IMR-90 (cell line): ENCODE measurements at regions not wholly inside any gene's neighbourhood (a gene's known extent, or its start where the extent isn't known, plus 50 kb on each side); places are given as distances from the start of the nearest gene placed in this dataset.

Experiments
- ATAC-seq: fragments of 200-7000 bp; cut with Tn5 transposase; 2 replicates; pipeline ENCODE4 v1.9.1; 2020; ENCODE audit warnings: low read depth, mild to moderate bottlenecking, moderate library complexity
- BruUV-seq: library from RNA; stranded (reverse); fragments of 400-500 nt; replicated peaks from 2 replicates; lab custom pipeline; 2021; lab: Mats Ljungman, UMichigan
- CTCF ChIA-PET: fragments of 300-600 bp; formaldehyde crosslinking; extraction: SDS; loops from one replicate; lab custom pipeline; 2021; ENCODE audit warnings: antibody characterized with exemption; lab: Yijun Ruan, JAX
- POLR2A ChIA-PET: fragments of 300-600 bp; sonication (Branson Sonifier 250); formaldehyde crosslinking; loops from one replicate; lab custom pipeline; 2022; ENCODE audit warnings: antibody characterized with exemption; ENCODE audit not compliant: unreplicated experiment; lab: Charles Lee
- DNase-seq: peaks from one replicate; pipeline ENCODE4 v3.0.0; 2013
- H2AFZ ChIP-seq: replicated peaks from 2 replicates; pipeline ENCODE3; 2013; ENCODE audit warnings: low read length, mild to moderate bottlenecking; ENCODE audit not compliant: poor library complexity
- H2AK5ac ChIP-seq: 2 replicates; pipeline ENCODE4 v1.6.1; 2013; ENCODE audit warnings: low read depth, low read length, inconsistent platforms
- H2AK9ac ChIP-seq: replicated peaks from 2 replicates; pipeline ENCODE3; 2013; ENCODE audit warnings: mild to moderate bottlenecking, low read depth, low read length, moderate library complexity; ENCODE audit not compliant: poor library complexity
- H2BK120ac ChIP-seq: 2 replicates; pipeline ENCODE4 v1.6.1; 2013; ENCODE audit warnings: low read depth, low read length, inconsistent platforms
- H2BK15ac ChIP-seq: 3 replicates; pipeline ENCODE4 v1.6.1; 2013; ENCODE audit warnings: low read depth, low read length, inconsistent platforms
- H2BK20ac ChIP-seq: 2 replicates; pipeline ENCODE4 v1.6.1; 2013; ENCODE audit warnings: low read depth, mild to moderate bottlenecking, inconsistent platforms, low read length, moderate library complexity
- H2BK5ac ChIP-seq: 2 replicates; pipeline ENCODE4 v1.6.1; 2013; ENCODE audit warnings: mild to moderate bottlenecking, low read depth, low read length, inconsistent platforms; ENCODE audit not compliant: poor library complexity, severe bottlenecking
- H3K14ac ChIP-seq: replicated peaks from 2 replicates; pipeline ENCODE4 v1.6.1; 2013; ENCODE audit warnings: low read depth, low read length, inconsistent platforms
- H3K18ac ChIP-seq: 2 replicates; pipeline ENCODE4 v1.6.1; 2013; ENCODE audit warnings: low read depth, low read length, control low read depth
- H3K23ac ChIP-seq: 2 replicates; pipeline ENCODE4 v1.6.1; 2013; ENCODE audit warnings: low read depth, low read length, inconsistent platforms
- H3K27ac ChIP-seq: 2 replicates; pipeline ENCODE4 v1.5.1; 2013; ENCODE audit warnings: mild to moderate bottlenecking, control low read depth, low read length; ENCODE audit not compliant: insufficient read depth
- H3K27me3 ChIP-seq: 2 replicates; pipeline ENCODE4 v1.6.1; 2013; ENCODE audit warnings: low read length; ENCODE audit not compliant: control insufficient read depth, insufficient read depth
- H3K36me3 ChIP-seq: 2 replicates; pipeline ENCODE4 v1.6.1; 2013; ENCODE audit warnings: low read length, mixed read lengths; ENCODE audit not compliant: control insufficient read depth, insufficient read depth
- H3K4ac ChIP-seq: 2 replicates; pipeline ENCODE4 v1.6.1; 2013; ENCODE audit warnings: low read depth, low read length, inconsistent platforms
- H3K4me1 ChIP-seq: 2 replicates; pipeline ENCODE4 v1.6.1; 2013; ENCODE audit warnings: low read length, mixed read lengths; ENCODE audit not compliant: control insufficient read depth, insufficient read depth
- H3K4me2 ChIP-seq: 2 replicates; pipeline ENCODE4 v1.6.1; 2013; ENCODE audit warnings: low read depth, mild to moderate bottlenecking, control low read depth, low read length, moderate library complexity
- H3K4me3 ChIP-seq: 2 replicates; pipeline ENCODE4 v1.5.1; 2013; ENCODE audit warnings: low read depth, mild to moderate bottlenecking, control low read depth, low read length, moderate library complexity; ENCODE audit not compliant: insufficient read depth
- H3K56ac ChIP-seq: 2 replicates; pipeline ENCODE4 v1.6.1; 2013; ENCODE audit warnings: low read length, inconsistent platforms; ENCODE audit not compliant: insufficient read depth; ENCODE audit errors: extremely low read depth
- H3K79me1 ChIP-seq, 2 experiments: 2 replicates each; pipeline ENCODE4 v1.6.1; 2013; ENCODE audit warnings: low read length in 2 of 2, inconsistent platforms in 1 of 2, low read depth in 1 of 2
- H3K9ac ChIP-seq: 2 replicates; pipeline ENCODE4 v1.6.1; 2013; ENCODE audit warnings: low read depth, low read length, control low read depth
- H3K9me1 ChIP-seq: 2 replicates; pipeline ENCODE4 v1.6.1; 2013; ENCODE audit warnings: low read length, inconsistent platforms; ENCODE audit not compliant: insufficient read depth
- H3K9me3 ChIP-seq: 2 replicates; pipeline ENCODE4 v1.6.1; 2013; ENCODE audit warnings: low read length; ENCODE audit not compliant: control insufficient read depth, insufficient read depth
- H4K20me1 ChIP-seq: 2 replicates; pipeline ENCODE4 v1.6.1; 2013; ENCODE audit warnings: low read length, inconsistent platforms; ENCODE audit not compliant: insufficient read depth
- H4K5ac ChIP-seq: 2 replicates; pipeline ENCODE4 v1.6.1; 2013; ENCODE audit warnings: mild to moderate bottlenecking, low read depth, low read length, control low read depth
- H4K8ac ChIP-seq, 2 experiments: 2 replicates each; pipeline ENCODE4 v1.6.1; 2013; ENCODE audit warnings: low read depth in 2 of 2, low read length in 2 of 2, control low read depth in 1 of 2, inconsistent platforms in 1 of 2
- H4K91ac ChIP-seq: 2 replicates; pipeline ENCODE4 v1.6.1; 2013; ENCODE audit warnings: low read depth, low read length, inconsistent platforms; ENCODE audit not compliant: insufficient read depth
- CHD1 ChIP-seq: IDR thresholded peaks from 2 replicates; pipeline ENCODE4 v1.6.1; 2012; ENCODE audit warnings: low read depth, low read length, improper control_type of control experiment
- CTCF ChIP-seq: conservative IDR thresholded peaks from 2 replicates; pipeline ENCODE4 v1.5.1; 2012; ENCODE audit warnings: mild to moderate bottlenecking, low read depth, low read length, improper control_type of control experiment
- FOS ChIP-seq: fragments of 150-350 bp; IDR thresholded peaks from 2 replicates; pipeline ENCODE4 v1.6.1; 2016; ENCODE audit warnings: low read depth, low read length
- NFE2L2 ChIP-seq: fragments of 150-350 bp; IDR thresholded peaks from 2 replicates; pipeline ENCODE4 v1.6.1; 2016; ENCODE audit warnings: low read depth, mild to moderate bottlenecking, low read length
- RFX5 ChIP-seq: IDR thresholded peaks from 2 replicates; pipeline ENCODE4 v1.8.0; 2012; ENCODE audit warnings: low read depth, mild to moderate bottlenecking, low read length, moderate library complexity
- SMC3 ChIP-seq: fragments of 150-350 bp; IDR thresholded peaks from 2 replicates; pipeline ENCODE4 v1.6.1; 2016; ENCODE audit warnings: low read depth, mild to moderate bottlenecking, antibody characterized with exemption, low read length, moderate library complexity
- USF2 ChIP-seq: fragments of 150-350 bp; IDR thresholded peaks from 2 replicates; pipeline ENCODE4 v1.6.1; 2017; ENCODE audit warnings: mild to moderate bottlenecking, antibody characterized with exemption, low read length, low read depth
- WGBS, 2 experiments: methylation state at CpG; one replicate each; pipeline versions ENCODE4 v1.1.5 to v1.1.7; 2013; ENCODE audit warnings: missing lambda C conversion rate in 2 of 2; ENCODE audit not compliant: insufficient read length in 1 of 2; ENCODE audit errors: extremely low coverage in 2 of 2; 5-methylcytosine and 5-hydroxymethylcytosine counted together
- dilution Hi-C: fragments of 300-500 bp; cut with HindIII; formaldehyde crosslinking; loops from one replicate; pipeline ENCODE4 v1.14.3; 2018; ENCODE audit warnings: low sequenced_read_pairs; ENCODE audit not compliant: unreplicated experiment
- in situ Hi-C: fragments of 300-500 bp; cut with MboI; formaldehyde crosslinking; loops from 3 replicates; pipeline ENCODE4 v1.14.3; 2019; ENCODE audit warnings: low sequenced_read_pairs, inconsistent platforms, mixed read lengths
- intact Hi-C: fragments of 100-400 bp; cut with micrococcal nuclease; formaldehyde crosslinking; loops from 2 replicates; pipeline ENCODE4 v1.10.0; 2022

GRCh38 chr2:5921081-5921642, 229.0 kb downstream of the SOX11 start:
- H3K9me3 ChIP-seq: no peaks in the 10 kb centered on the region; the same call in 1 of the 2 replicates
- no peak overlapping the region for H3K18ac ChIP-seq
- H3K4ac ChIP-seq: no peak overlapping the region
- H2BK5ac ChIP-seq: no peak overlapping the region
- no peak overlapping the region for H4K8ac ChIP-seq
- no peak overlapping the region for H4K5ac ChIP-seq
- no peak overlapping the region for H3K27ac ChIP-seq
- no peak overlapping the region for H3K56ac ChIP-seq
- no peaks in the 10 kb centered on the region for H3K4me1 ChIP-seq
- no peaks in the 10 kb centered on the region for H4K20me1 ChIP-seq
- no peak overlapping the region for H3K14ac ChIP-seq
- no peak overlapping the region for H2BK20ac ChIP-seq
- BruUV-seq: no TSS peak
- no peak overlapping the region for H2AFZ ChIP-seq
- no peaks in the 10 kb centered on the region for H3K36me3 ChIP-seq
- H4K91ac ChIP-seq: no peak overlapping the region
- ATAC-seq: no peak
- H2AK5ac ChIP-seq: no peak overlapping the region
- ChIA-PET POLR2A (no interaction called here), CTCF (no interaction called here)
- DNase-seq: no peak
- WGBS, 2 experiments: no CpG with 5 or more reads among the region's 8 CpGs
- in situ Hi-C loops: loop anchor here (25.0 kb wide), 1 partner anchor 1959 kb away; no protein-coding TSS in a partner anchor
- H2AK9ac ChIP-seq: no peak overlapping the region
- H3K23ac ChIP-seq: no peak overlapping the region
- H3K9me1 ChIP-seq: no peaks in the 10 kb centered on the region
- dilution Hi-C loops: no loop called here
- H3K9ac ChIP-seq: no peak overlapping the region
- no peaks in the 10 kb centered on the region for H3K27me3 ChIP-seq
- intact Hi-C loops: no loop called here
- H3K4me3 ChIP-seq: no peak overlapping the region
- no peak for TF ChIP-seq CTCF
- no peak for TF ChIP-seq RFX5
- no peak for TF ChIP-seq USF2
- no peak for TF ChIP-seq NFE2L2
- no peak for TF ChIP-seq FOS
- TF ChIP-seq SMC3: no peak
- no peak for TF ChIP-seq CHD1
- no peak overlapping the region for H3K4me2 ChIP-seq
- H2BK15ac ChIP-seq: no peak overlapping the region
- H2BK120ac ChIP-seq: no peak overlapping the region
- no peaks in the 10 kb centered on the region for H3K79me1 ChIP-seq
